ENCODE measurements at regions not wholly inside any gene's neighbourhood (a gene's known extent, or its start where the extent isn't known, plus 50 kb on each side); places are given as distances from the start of the nearest gene placed in this dataset.

GRCh38 chr1:99516141-99516540 is 129.8 kb upstream of the PALMD start:
- intact Hi-C loops (cut with DNase I) = no loop called here
- Histone ChIP-seq H3K27me3 (no peaks in the 10 kb centered on the region), H3K4me1 (no peaks in the 10 kb centered on the region), H3K9me3 (no peaks in the 10 kb centered on the region), H3K4me3 (no peak overlapping the region), H3K27ac (no peak overlapping the region), H3K36me3 (no peaks in the 10 kb centered on the region)
- TF ChIP-seq CTCF (IDR thresholded peaks at IDR 0.05) (no peak), POLR2A (IDR thresholded peaks at IDR 0.05) (no peak)
- DNase-seq = no peak
- 69 to 77% methylated on average over 1 of the region's 1 CpG for WGBS, 2 donors

GRCh38 chr1:99520121-99520520 is 125.8 kb upstream of the PALMD start:
- Histone ChIP-seq H3K27ac (no peak overlapping the region), H3K36me3 (no peaks in the 10 kb centered on the region), H3K9me3 (no peaks in the 10 kb centered on the region), H3K4me1 (no peaks in the 10 kb centered on the region), H3K27me3 (no peaks in the 10 kb centered on the region), H3K4me3 (no peak overlapping the region)
- intact Hi-C loops (cut with DNase I) = no loop called here
- no peak for DNase-seq
- TF ChIP-seq POLR2A (IDR thresholded peaks at IDR 0.05) = no peak

GRCh38 chr1:99525331-99525730 is 120.6 kb upstream of the PALMD start:
- intact Hi-C loops (cut with DNase I) = no loop called here
- 71 to 73% methylated on average over 1 of the region's 1 CpG for WGBS, 2 donors
- DNase-seq = no peak

GRCh38 chr1:99527078-99527477 is 118.8 kb upstream of the PALMD start:
- TF ChIP-seq CTCF (IDR thresholded peaks at IDR 0.05) = no peak
- no peak for DNase-seq
- H3K27me3 ChIP-seq = no peaks in the 10 kb centered on the region
- H3K4me1 ChIP-seq = peaks cover 0 to 4% (median 0%) of the 10 kb centered on the region in 3 donors
- H3K4me3 ChIP-seq = no peak overlapping the region
- H3K9me3 ChIP-seq = no peaks in the 10 kb centered on the region
- no peaks in the 10 kb centered on the region for H3K36me3 ChIP-seq
- 88 to 89% methylated on average over 3 of the region's 3 CpGs for WGBS, 2 donors
- intact Hi-C loops (cut with DNase I) = no loop called here
- H3K27ac ChIP-seq = no peak overlapping the region

More at GRCh38 chr1:99525331-99525730, 120.6 kb upstream of the PALMD start:
- TF ChIP-seq POLR2A (IDR thresholded peaks at IDR 0.05) (no peak), CTCF (IDR thresholded peaks at IDR 0.05) (no peak)
- H3K9me3 ChIP-seq = no peaks in the 10 kb centered on the region
- peaks cover 0 to 4% (median 0%) of the 10 kb centered on the region in 3 donors for H3K4me1 ChIP-seq
- no peak overlapping the region for H3K4me3 ChIP-seq
- H3K27me3 ChIP-seq = no peaks in the 10 kb centered on the region
- no peak overlapping the region for H3K27ac ChIP-seq
- no peaks in the 10 kb centered on the region for H3K36me3 ChIP-seq

GRCh38 chr1:99527545-99527944 is 118.4 kb upstream of the PALMD start:
- Histone ChIP-seq H3K27me3 (no peaks in the 10 kb centered on the region), H3K36me3 (no peaks in the 10 kb centered on the region), H3K4me1 (peaks cover 0 to 4% (median 0%) of the 10 kb centered on the region in 3 donors), H3K27ac (no peak overlapping the region), H3K4me3 (no peak overlapping the region), H3K9me3 (no peaks in the 10 kb centered on the region)
- intact Hi-C loops (cut with DNase I) = no loop called here
- WGBS, 2 donors = 39 to 45% methylated on average over 3 of the region's 3 CpGs
- no peak for DNase-seq
- TF ChIP-seq POLR2A (IDR thresholded peaks at IDR 0.05) = no peak
- no peak for TF ChIP-seq CTCF (IDR thresholded peaks at IDR 0.05)

GRCh38 chr1:99529002-99529401 is 116.9 kb upstream of the PALMD start:
- Histone ChIP-seq H3K27me3 (no peaks in the 10 kb centered on the region), H3K36me3 (no peaks in the 10 kb centered on the region), H3K4me1 (peaks cover 0 to 10% (median 0%) of the 10 kb centered on the region in 3 donors), H3K4me3 (no peak overlapping the region), H3K27ac (no peak overlapping the region), H3K9me3 (no peaks in the 10 kb centered on the region)
- intact Hi-C loops (cut with DNase I) = no loop called here
- DNase-seq = no peak
- TF ChIP-seq CTCF (IDR thresholded peaks at IDR 0.05) (no peak), POLR2A (IDR thresholded peaks at IDR 0.05) (no peak)
- 77 to 90% methylated on average over 3 of the region's 3 CpGs for WGBS, 2 donors
